ENCODE measurements at regions not wholly inside any gene's neighbourhood (a gene's known extent, or its start where the extent isn't known, plus 50 kb on each side); places are given as distances from the start of the nearest gene placed in this dataset.
"Not testable (repeated sequence)": the region's sequence is repeated elsewhere in the genome, so short reads cannot be mapped to it uniquely, and the experiment has no call there.

DNA sequence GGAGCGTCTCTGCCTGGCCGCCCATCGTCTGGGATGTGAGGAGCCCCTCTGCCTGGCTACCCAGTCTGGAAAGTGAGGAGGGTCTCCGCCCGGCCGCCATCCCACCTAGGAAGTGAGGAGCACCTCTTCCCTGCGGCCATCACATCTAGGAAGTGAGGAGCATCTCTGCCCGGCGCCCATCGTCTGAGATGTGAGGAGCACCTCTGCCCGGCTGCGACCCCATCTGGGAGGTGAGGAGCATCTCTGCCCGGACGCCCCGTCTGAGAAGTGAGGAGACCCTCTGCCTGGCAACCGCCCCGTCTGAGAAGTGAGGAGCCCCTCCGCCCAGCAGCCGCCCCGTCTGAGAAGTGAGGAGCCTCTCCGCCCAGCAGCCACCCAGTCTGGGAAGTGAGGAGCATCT lies 84.5 kb downstream of the IDS start:
- not testable (repeated sequence) for H3K36me3 Mint-ChIP-seq, H3K4me3 Mint-ChIP-seq, H3K27me3 Mint-ChIP-seq, H3K4me1 Mint-ChIP-seq, DNase-seq, H3K27ac Mint-ChIP-seq, H3K9me3 Mint-ChIP-seq

DNA sequence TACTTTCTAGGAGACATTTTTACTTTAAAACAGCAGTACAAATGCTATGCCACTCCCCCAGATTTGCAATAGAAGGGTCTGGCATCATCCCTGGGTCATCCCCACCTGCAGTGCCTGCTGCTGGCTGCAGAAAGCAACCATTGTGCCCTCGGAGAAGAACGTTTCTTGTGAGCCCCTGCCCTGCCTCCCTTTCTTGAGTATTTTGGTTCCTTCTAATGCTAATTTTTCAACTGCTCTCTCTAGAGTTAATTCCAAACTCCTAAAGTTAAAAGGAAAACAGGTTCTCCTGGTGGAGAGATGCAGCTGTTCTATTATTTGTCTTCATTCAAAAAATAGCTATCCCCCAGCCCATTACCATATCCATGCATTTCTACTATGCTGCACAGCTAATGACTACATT lies 107.1 kb downstream of the IDS start:
- Mint-ChIP-seq H3K36me3 (no peaks in the 10 kb centered on the region), H3K9me3 (peaks cover 1% of the 10 kb centered on the region), H3K27ac (no peak overlapping the region), H3K4me1 (no peaks in the 10 kb centered on the region), H3K4me3 (no peak overlapping the region), H3K27me3 (no peaks in the 10 kb centered on the region)
- DNase-seq = no peak

DNA sequence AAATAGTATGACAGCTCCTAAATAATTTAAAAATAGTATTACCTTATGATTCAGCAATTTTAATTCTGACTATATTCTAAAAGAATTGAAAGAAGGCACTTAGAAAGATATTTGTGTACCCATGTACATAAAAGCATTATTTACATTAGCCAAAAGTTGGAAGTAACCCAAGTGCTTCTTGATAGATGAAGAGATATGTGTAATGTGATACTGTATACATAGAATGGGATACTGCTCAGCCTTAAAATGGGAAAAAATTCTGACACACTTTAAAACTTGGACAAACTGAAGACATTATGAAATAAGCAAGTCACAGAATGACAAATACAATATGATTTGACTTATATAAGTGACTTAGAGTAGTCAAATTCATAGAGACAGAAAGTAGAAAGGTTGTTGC lies 112.2 kb downstream of the IDS start:
- Mint-ChIP-seq H3K27ac (no peak overlapping the region), H3K27me3 (no peaks in the 10 kb centered on the region), H3K4me3 (no peak overlapping the region), H3K4me1 (no peaks in the 10 kb centered on the region), H3K9me3 (peaks cover 1% of the 10 kb centered on the region), H3K36me3 (no peaks in the 10 kb centered on the region)
- no peak for DNase-seq

GRCh38 chrX:149383852-149384251 lies 121.3 kb downstream of the IDS start:
- H3K4me1 Mint-ChIP-seq = no peaks in the 10 kb centered on the region
- no peak for DNase-seq

GRCh38 chrX:149374751-149375150 lies 130.4 kb downstream of the IDS start:
- no peak for DNase-seq
- no peak overlapping the region for H3K4me3 Mint-ChIP-seq
- H3K36me3 Mint-ChIP-seq = no peaks in the 10 kb centered on the region
- no peaks in the 10 kb centered on the region for H3K9me3 Mint-ChIP-seq
- no peak overlapping the region for H3K27ac Mint-ChIP-seq
- no peaks in the 10 kb centered on the region for H3K4me1 Mint-ChIP-seq
- H3K27me3 Mint-ChIP-seq = peaks cover 13% of the 10 kb centered on the region

More at GRCh38 chrX:149383852-149384251, 121.3 kb downstream of the IDS start:
- no peak overlapping the region for H3K4me3 Mint-ChIP-seq
- no peaks in the 10 kb centered on the region for H3K36me3 Mint-ChIP-seq
- no peak overlapping the region for H3K27ac Mint-ChIP-seq
- no peaks in the 10 kb centered on the region for H3K27me3 Mint-ChIP-seq
- peaks cover 1% of the 10 kb centered on the region for H3K9me3 Mint-ChIP-seq

GRCh38 chrX:149372866-149373265 lies 132.2 kb downstream of the IDS start:
- no peak for DNase-seq
- Mint-ChIP-seq H3K27me3 (peaks cover 13% of the 10 kb centered on the region), H3K4me3 (no peak overlapping the region), H3K36me3 (no peaks in the 10 kb centered on the region), H3K4me1 (no peaks in the 10 kb centered on the region), H3K9me3 (no peaks in the 10 kb centered on the region), H3K27ac (no peak overlapping the region)

- Mint-ChIP-seq H3K27me3 (peaks cover 13% of the 10 kb centered on the region), H3K27ac (no peak overlapping the region), H3K4me1 (no peaks in the 10 kb centered on the region), H3K9me3 (no peaks in the 10 kb centered on the region), H3K36me3 (no peaks in the 10 kb centered on the region), H3K4me3 (no peak overlapping the region)
- DNase-seq = no peak
Observed at GRCh38 chrX:149371986-149372385, 133.1 kb downstream of the IDS start.

- DNase-seq = no peak
- Mint-ChIP-seq H3K4me1 (no peaks in the 10 kb centered on the region), H3K27me3 (peaks cover 13% of the 10 kb centered on the region)
Observed at GRCh38 chrX:149370097-149370496, 135.0 kb downstream of the IDS start.

GRCh38 chrX:149365552-149365951 lies 139.6 kb downstream of the IDS start:
- DNase-seq = no peak
- H3K27ac Mint-ChIP-seq = no peak overlapping the region
- H3K4me1 Mint-ChIP-seq = no peaks in the 10 kb centered on the region
- no peaks in the 10 kb centered on the region for H3K36me3 Mint-ChIP-seq
- peaks cover 2% of the 10 kb centered on the region for H3K9me3 Mint-ChIP-seq
- H3K4me3 Mint-ChIP-seq = no peak overlapping the region
- no peaks in the 10 kb centered on the region for H3K27me3 Mint-ChIP-seq

More at GRCh38 chrX:149370097-149370496, 135.0 kb downstream of the IDS start:
- H3K27ac Mint-ChIP-seq = no peak overlapping the region
- H3K4me3 Mint-ChIP-seq = no peak overlapping the region
- H3K9me3 Mint-ChIP-seq = no peaks in the 10 kb centered on the region
- no peaks in the 10 kb centered on the region for H3K36me3 Mint-ChIP-seq

DNA sequence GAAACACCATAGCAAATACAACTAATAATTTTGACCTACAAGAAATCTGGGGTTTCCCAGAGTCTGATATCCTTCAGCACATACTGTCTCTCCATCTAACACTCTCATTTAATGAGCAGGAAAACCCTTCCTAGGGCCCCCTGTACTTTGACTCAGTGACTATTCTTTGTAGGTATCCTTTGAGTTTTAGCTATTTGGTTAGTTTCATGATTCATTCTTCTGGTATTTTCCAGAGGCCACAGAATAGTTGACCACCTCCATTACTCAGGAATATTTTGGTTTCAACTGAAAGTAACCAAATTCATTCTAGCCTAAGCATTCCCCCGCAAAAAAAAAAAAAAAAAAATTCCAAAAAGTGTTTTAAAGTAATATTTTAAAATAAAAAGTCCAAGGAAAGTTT lies 140.0 kb downstream of the IDS start:
- no peak overlapping the region for H3K27ac Mint-ChIP-seq
- H3K9me3 Mint-ChIP-seq = peaks cover 2% of the 10 kb centered on the region
- no peak overlapping the region for H3K4me3 Mint-ChIP-seq
- no peak for DNase-seq
- no peaks in the 10 kb centered on the region for H3K4me1 Mint-ChIP-seq
- H3K27me3 Mint-ChIP-seq = no peaks in the 10 kb centered on the region
- H3K36me3 Mint-ChIP-seq = no peaks in the 10 kb centered on the region

DNA sequence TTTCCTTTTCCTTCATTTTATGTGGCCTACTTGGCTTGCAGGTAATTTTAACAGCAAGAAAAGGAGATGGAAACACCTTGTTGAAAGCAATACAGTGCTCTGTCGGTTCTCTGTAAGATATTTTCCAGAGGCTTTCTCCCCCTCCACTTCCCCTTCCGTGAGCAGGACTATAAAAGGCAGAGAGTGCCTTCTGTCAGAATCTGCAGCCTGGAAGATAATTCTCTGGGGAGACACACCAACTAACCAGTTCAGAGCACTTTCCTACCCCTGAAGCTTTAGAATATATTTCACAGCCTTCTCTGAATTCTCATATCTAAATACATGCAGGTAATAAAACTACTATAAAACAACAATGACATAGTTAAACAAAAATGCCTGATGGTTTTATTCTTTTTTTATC lies 141.1 kb downstream of the IDS start:
- no peaks in the 10 kb centered on the region for H3K36me3 Mint-ChIP-seq
- H3K27ac Mint-ChIP-seq = no peak overlapping the region
- no peaks in the 10 kb centered on the region for H3K4me1 Mint-ChIP-seq
- H3K27me3 Mint-ChIP-seq = no peaks in the 10 kb centered on the region
- H3K4me3 Mint-ChIP-seq = no peak overlapping the region
- H3K9me3 Mint-ChIP-seq = peaks cover 2% of the 10 kb centered on the region
- no peak for DNase-seq

DNA sequence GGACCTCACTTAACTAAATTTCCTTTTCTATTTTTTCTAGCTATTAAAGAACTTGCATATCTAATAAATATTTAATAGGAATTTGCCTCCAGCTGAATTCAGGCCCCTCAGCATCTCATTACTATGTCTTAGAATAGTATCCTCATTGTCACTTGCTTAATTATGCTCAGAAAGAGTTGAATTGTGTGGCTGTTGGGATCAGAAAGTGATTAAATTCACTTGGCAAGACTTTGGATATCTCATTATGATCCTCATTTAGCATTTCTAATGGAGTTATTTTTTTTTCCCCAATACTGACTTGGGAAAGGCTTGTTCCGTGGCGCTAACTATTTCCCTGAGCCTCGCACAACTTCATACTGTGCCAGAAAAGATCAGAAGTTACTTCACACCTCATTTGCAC lies 158.8 kb downstream of the IDS start:
- no peaks in the 10 kb centered on the region for H3K4me1 Mint-ChIP-seq

GRCh38 chrX:149322316-149322715 lies 182.8 kb downstream of the IDS start:
- H3K4me1 Mint-ChIP-seq = peaks cover 5% of the 10 kb centered on the region
- DNase-seq = no peak
- no peak overlapping the region for H3K27ac Mint-ChIP-seq
- no peaks in the 10 kb centered on the region for H3K36me3 Mint-ChIP-seq
- H3K4me3 Mint-ChIP-seq = no peak overlapping the region
- no peaks in the 10 kb centered on the region for H3K27me3 Mint-ChIP-seq
- H3K9me3 Mint-ChIP-seq = no peaks in the 10 kb centered on the region

More for the DNA sequence above, 158.8 kb downstream of the IDS start:
- DNase-seq = no peak
- Mint-ChIP-seq H3K9me3 (no peaks in the 10 kb centered on the region), H3K4me3 (no peak overlapping the region), H3K27me3 (peaks cover 3% of the 10 kb centered on the region), H3K36me3 (no peaks in the 10 kb centered on the region), H3K27ac (no peak overlapping the region)

GRCh38 chrX:149313871-149314371 lies 191.2 kb downstream of the IDS start:
- no peak overlapping the region for H3K4me3 Mint-ChIP-seq
- no peak overlapping the region for H3K27ac Mint-ChIP-seq
- H3K4me1 Mint-ChIP-seq = no peaks in the 10 kb centered on the region
- no peaks in the 10 kb centered on the region for H3K9me3 Mint-ChIP-seq
- DNase-seq = no peak
- no peaks in the 10 kb centered on the region for H3K27me3 Mint-ChIP-seq
- H3K36me3 Mint-ChIP-seq = no peaks in the 10 kb centered on the region

- Mint-ChIP-seq H3K9me3 (no peaks in the 10 kb centered on the region), H3K27ac (no peak overlapping the region), H3K27me3 (no peaks in the 10 kb centered on the region), H3K36me3 (no peaks in the 10 kb centered on the region), H3K4me1 (no peaks in the 10 kb centered on the region), H3K4me3 (no peak overlapping the region)
- no peak for DNase-seq
Observed at GRCh38 chrX:149312988-149313387, 192.1 kb downstream of the IDS start.

- DNase-seq = no peak
- H3K27me3 Mint-ChIP-seq = no peaks in the 10 kb centered on the region
- H3K9me3 Mint-ChIP-seq = no peaks in the 10 kb centered on the region
- no peaks in the 10 kb centered on the region for H3K36me3 Mint-ChIP-seq
- H3K4me3 Mint-ChIP-seq = no peak overlapping the region
- H3K27ac Mint-ChIP-seq = no peak overlapping the region
- H3K4me1 Mint-ChIP-seq = no peaks in the 10 kb centered on the region
Observed at GRCh38 chrX:149312097-149312496, 193.0 kb downstream of the IDS start.

DNA sequence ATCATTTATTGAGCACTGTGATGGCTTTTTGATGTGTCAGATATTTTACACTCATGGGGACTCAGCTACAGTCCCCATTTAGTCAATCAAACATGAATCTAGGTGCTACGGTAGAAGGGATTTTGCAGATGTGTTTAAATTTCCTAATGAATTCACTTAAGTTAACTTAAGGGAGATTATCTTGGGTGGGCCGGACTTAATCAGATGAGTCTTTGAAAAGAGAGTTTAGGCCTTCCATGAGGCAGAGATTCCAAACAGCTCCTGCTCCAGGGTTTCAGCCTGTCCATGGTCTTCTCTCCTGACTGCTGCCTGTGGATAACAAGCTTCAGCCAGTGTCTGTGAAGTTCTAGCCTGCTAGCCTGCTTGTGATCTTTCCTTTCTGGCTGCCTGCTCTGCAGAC lies 202.4 kb downstream of the IDS start:
- no peaks in the 10 kb centered on the region for H3K27me3 Mint-ChIP-seq

More for the DNA sequence above, 202.4 kb downstream of the IDS start:
- Mint-ChIP-seq H3K4me1 (no peaks in the 10 kb centered on the region), H3K36me3 (no peaks in the 10 kb centered on the region), H3K4me3 (no peak overlapping the region), H3K27ac (no peak overlapping the region), H3K9me3 (no peaks in the 10 kb centered on the region)
- DNase-seq = no peak
